ENCODE measurements at regions not wholly inside any gene's neighbourhood (a gene's known extent, or its start where the extent isn't known, plus 50 kb on each side); places are given as distances from the start of the nearest gene placed in this dataset.

GRCh38 chr9:135241381-135242048 lies 154.0 kb downstream of the OLFM1 start:
- TF ChIP-seq PAX5 (IDR thresholded peaks at IDR 0.05; ENCODE audit: insufficient read depth, low read length, severe bottlenecking) (no peak), POLR2A (IDR thresholded peaks at IDR 0.05; ENCODE audit: low read depth, low read length) (no peak), POLR2AphosphoS5 (IDR thresholded peaks at IDR 0.05; ENCODE audit: low read depth, low read length) (no peak), TAF1 (IDR thresholded peaks at IDR 0.05; ENCODE audit: low read depth, low read length) (no peak), SPI1 (IDR thresholded peaks at IDR 0.05; ENCODE audit: low read depth, low read length) (no peak), POU2F2 (IDR thresholded peaks at IDR 0.05; ENCODE audit: low read depth, low read length) (no peak)
- DNase-seq (ENCODE audit: insufficient read length, low spot score) (no peak), FAIRE-seq (no peak)

DNA sequence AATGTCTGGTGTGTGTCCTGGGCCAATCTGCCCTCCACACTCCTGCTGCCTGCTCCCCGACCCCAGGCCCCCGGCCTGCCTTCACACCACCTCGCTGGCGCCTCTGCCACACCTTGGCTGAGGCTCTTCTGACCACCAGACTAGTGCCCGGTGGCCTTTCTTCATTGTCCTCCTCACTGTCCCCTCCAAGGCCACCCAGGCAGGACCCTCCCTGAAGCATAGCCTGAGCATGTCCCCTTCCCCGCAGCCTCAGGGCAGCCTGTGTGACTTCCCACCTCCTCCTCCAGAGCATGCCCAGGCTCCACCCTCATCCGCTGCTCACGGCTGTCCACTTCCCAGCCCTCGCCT lies 154.6 kb downstream of the OLFM1 start:
- no peak for FAIRE-seq
- no peak for TF ChIP-seq SPI1 (IDR thresholded peaks at IDR 0.05; ENCODE audit: low read depth, low read length)
- no peak for TF ChIP-seq POLR2AphosphoS5 (IDR thresholded peaks at IDR 0.05; ENCODE audit: low read depth, low read length)
- no peak for DNase-seq (ENCODE audit: insufficient read length, low spot score)

DNA sequence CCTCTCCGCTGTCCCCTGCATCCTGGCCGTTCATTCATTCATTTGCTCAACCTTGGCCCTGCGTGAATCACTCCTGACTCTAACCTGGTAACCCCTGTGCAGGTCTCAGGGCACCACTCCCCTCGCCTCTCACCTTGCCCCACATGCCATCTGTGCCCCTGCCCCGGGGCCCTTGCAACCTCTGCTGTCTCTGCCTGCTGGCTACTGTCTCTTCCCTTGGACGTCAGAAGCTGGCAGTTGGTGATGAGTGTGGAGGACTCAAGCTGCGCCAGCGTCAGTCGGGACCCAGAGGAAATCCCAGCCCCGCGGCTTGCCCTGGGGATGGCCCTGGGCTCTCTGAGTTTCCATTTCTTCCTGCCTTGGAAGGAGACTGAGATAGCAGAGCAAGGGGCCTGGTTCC lies 154.9 kb downstream of the OLFM1 start:
- FAIRE-seq (no peak), DNase-seq (ENCODE audit: insufficient read length, low spot score) (no peak)
- TF ChIP-seq POU2F2 (IDR thresholded peaks at IDR 0.05; ENCODE audit: low read depth, low read length) (no peak), SPI1 (IDR thresholded peaks at IDR 0.05; ENCODE audit: low read depth, low read length) (no peak), PAX5 (IDR thresholded peaks at IDR 0.05; ENCODE audit: insufficient read depth, low read length, severe bottlenecking) (no peak), POLR2AphosphoS5 (IDR thresholded peaks at IDR 0.05; ENCODE audit: low read depth, low read length) (no peak), TAF1 (IDR thresholded peaks at IDR 0.05; ENCODE audit: low read depth, low read length) (no peak), POLR2A (IDR thresholded peaks at IDR 0.05; ENCODE audit: low read depth, low read length) (no peak)

- FAIRE-seq, result no peak
- TF ChIP-seq PAX5 (IDR thresholded peaks at IDR 0.05; ENCODE audit: insufficient read depth, low read length, severe bottlenecking) (no peak), POLR2A (IDR thresholded peaks at IDR 0.05; ENCODE audit: low read depth, low read length) (no peak), POU2F2 (IDR thresholded peaks at IDR 0.05; ENCODE audit: low read depth, low read length) (no peak), POLR2AphosphoS5 (IDR thresholded peaks at IDR 0.05; ENCODE audit: low read depth, low read length) (no peak), SPI1 (IDR thresholded peaks at IDR 0.05; ENCODE audit: low read depth, low read length) (no peak), TAF1 (IDR thresholded peaks at IDR 0.05; ENCODE audit: low read depth, low read length) (no peak)
- no peak for DNase-seq (ENCODE audit: insufficient read length, low spot score)
These were observed 156.0 kb downstream of the OLFM1 start for GRCh38 chr9:135243201-135244190.

DNA sequence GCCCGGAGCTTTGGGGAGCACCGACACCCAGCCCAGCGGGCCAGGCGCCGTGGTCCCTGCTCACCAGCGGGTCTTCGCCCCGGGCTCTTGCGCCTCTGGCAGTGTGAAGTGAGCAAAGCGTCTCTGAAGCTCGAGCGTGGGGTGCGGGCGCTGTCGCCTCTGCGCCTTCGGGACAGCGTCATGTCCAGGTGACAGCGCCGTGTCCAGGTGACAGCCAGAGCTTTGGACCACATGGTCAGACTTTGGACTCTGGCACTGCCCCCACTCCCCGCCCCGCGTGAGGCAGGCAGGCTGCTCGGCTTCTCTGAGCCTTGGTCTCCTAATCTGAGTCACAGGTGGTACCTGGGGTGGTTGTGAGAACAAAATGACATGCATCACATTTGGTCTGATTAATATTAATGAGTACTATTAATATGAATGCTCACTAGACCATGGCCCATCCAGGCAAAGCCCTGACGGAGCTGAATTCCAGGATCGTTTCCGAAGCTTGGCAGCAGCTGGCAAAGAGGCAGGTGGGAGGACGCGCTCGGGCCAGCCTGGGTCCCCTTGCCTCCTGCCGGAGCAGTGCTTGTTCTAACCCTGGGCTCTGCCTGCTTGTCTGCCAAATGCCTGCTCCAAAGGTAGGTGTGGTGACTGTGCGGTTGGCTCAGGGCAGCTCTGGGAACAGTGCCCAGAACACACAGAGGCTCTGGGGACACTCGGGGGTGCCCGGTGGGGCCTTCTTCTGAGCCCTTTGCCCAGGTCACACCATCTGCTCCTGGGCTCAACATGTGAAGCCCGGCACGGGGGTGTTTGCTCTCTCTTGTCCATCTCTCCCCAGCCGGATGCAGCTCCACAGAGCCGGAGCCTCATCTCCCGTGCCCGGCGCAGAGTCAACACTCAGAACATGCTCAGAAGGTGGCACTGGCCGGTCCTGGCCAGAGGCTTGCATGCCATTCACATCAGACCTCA lies 157.1 kb downstream of the OLFM1 start:
- no peak for DNase-seq (ENCODE audit: insufficient read length, low spot score)
- no peak for FAIRE-seq

DNA sequence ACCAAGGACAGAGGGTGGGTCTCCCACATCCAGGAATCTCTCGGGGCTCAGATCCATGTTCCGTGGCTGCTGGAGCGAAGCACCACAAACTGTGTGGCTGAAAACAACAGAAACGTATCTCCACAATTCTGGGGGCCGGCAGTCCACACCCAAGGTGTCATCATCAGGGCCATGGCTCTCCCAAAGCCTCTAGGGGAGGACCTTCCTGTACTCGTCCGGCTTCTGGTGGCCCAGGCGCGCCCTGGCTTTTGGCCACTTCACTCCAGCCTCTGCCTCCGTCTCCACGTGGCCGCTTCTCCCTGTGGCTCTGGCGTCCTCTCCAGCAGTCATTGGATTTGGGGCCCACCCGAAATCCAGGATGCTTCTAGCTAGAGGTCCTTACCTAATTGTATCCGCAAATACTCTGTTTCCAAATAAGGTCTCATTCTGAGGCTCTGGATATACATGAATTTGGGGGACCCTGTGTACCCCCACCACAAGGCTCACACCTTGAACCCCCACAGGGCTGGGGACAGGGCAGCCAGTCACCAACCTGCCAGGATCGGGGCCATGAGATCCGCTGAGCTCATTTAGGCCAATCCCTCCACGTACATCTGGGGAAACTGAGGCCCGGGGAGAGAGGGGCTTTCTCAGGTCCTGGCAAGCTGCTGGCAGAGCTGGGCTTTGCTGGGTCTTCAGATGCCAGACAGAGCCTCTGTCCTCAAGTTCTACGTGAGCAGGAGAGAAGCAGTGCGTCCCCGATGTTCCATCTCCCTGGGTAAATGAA lies 158.2 kb downstream of the OLFM1 start:
- FAIRE-seq, result no peak
- TF ChIP-seq TAF1 (IDR thresholded peaks at IDR 0.05; ENCODE audit: low read depth, low read length) (no peak), POU2F2 (IDR thresholded peaks at IDR 0.05; ENCODE audit: low read depth, low read length) (no peak), SPI1 (IDR thresholded peaks at IDR 0.05; ENCODE audit: low read depth, low read length) (no peak), POLR2A (IDR thresholded peaks at IDR 0.05; ENCODE audit: low read depth, low read length) (no peak), POLR2AphosphoS5 (IDR thresholded peaks at IDR 0.05; ENCODE audit: low read depth, low read length) (no peak), PAX5 (IDR thresholded peaks at IDR 0.05; ENCODE audit: insufficient read depth, low read length, severe bottlenecking) (no peak)
- no peak for DNase-seq (ENCODE audit: insufficient read length, low spot score)

More for the DNA sequence above, 157.1 kb downstream of the OLFM1 start:
- TF ChIP-seq POLR2AphosphoS5 (IDR thresholded peaks at IDR 0.05; ENCODE audit: low read depth, low read length), result no peak
- TF ChIP-seq TAF1 (IDR thresholded peaks at IDR 0.05; ENCODE audit: low read depth, low read length), result no peak
- TF ChIP-seq SPI1 (IDR thresholded peaks at IDR 0.05; ENCODE audit: low read depth, low read length), result no peak
- TF ChIP-seq POLR2A (IDR thresholded peaks at IDR 0.05; ENCODE audit: low read depth, low read length), result no peak
- no peak for TF ChIP-seq POU2F2 (IDR thresholded peaks at IDR 0.05; ENCODE audit: low read depth, low read length)
- TF ChIP-seq PAX5 (IDR thresholded peaks at IDR 0.05; ENCODE audit: insufficient read depth, low read length, severe bottlenecking), result no peak

GRCh38 chr9:135246248-135247205 lies 159.1 kb downstream of the OLFM1 start:
- DNase-seq (ENCODE audit: insufficient read length, low spot score) (no peak), FAIRE-seq (no peak)
- TF ChIP-seq POLR2AphosphoS5 (IDR thresholded peaks at IDR 0.05; ENCODE audit: low read depth, low read length) (no peak), SPI1 (IDR thresholded peaks at IDR 0.05; ENCODE audit: low read depth, low read length) (no peak), PAX5 (IDR thresholded peaks at IDR 0.05; ENCODE audit: insufficient read depth, low read length, severe bottlenecking) (no peak), TAF1 (IDR thresholded peaks at IDR 0.05; ENCODE audit: low read depth, low read length) (no peak), POLR2A (IDR thresholded peaks at IDR 0.05; ENCODE audit: low read depth, low read length) (no peak), POU2F2 (IDR thresholded peaks at IDR 0.05; ENCODE audit: low read depth, low read length) (no peak)
